Activated CD8-positive, alpha-beta T cell treated with anti-CD3 and anti-CD28 coated beads for 36 hours (primary cell): ENCODE measurements at regions not wholly inside any gene's neighbourhood (a gene's known extent, or its start where the extent isn't known, plus 50 kb on each side); places are given as distances from the start of the nearest gene placed in this dataset.

Experiments
- ATAC-seq: fragments of 200-7000 bp; cut with Tn5 transposase; one replicate; pipeline ENCODE4 v1.10.0; 2021; ENCODE audit warnings: mild to moderate bottlenecking, moderate library complexity
- CTCF ChIA-PET: fragments of 350-600 bp; sonication (Branson Sonifier 250); formaldehyde crosslinking; loops from one replicate; lab custom pipeline; 2021; ENCODE audit warnings: antibody characterized with exemption; lab: Charles Lee
- POLR2A ChIA-PET: fragments of 350-600 bp; sonication (Branson Sonifier 250); formaldehyde crosslinking; loops from one replicate; lab custom pipeline; 2021; ENCODE audit warnings: antibody characterized with exemption; lab: Charles Lee
- DNase-seq: peaks from one replicate; pipeline ENCODE4 v3.0.0-alpha.2; 2020
- H3K27ac Mint-ChIP-seq: one replicate; pipeline ENCODE4 v1.8.0; 2021; ENCODE audit warnings: mild to moderate bottlenecking, mixed read lengths
- H3K27me3 Mint-ChIP-seq: one replicate; pipeline ENCODE4 v1.8.0; 2021; ENCODE audit warnings: mixed read lengths
- H3K36me3 Mint-ChIP-seq: one replicate; pipeline ENCODE4 v1.8.0; 2021; ENCODE audit warnings: low read depth, mixed read lengths
- H3K4me1 Mint-ChIP-seq: one replicate; pipeline ENCODE4 v1.8.0; 2021; ENCODE audit warnings: low read depth, mixed read lengths
- H3K4me3 Mint-ChIP-seq: one replicate; pipeline ENCODE4 v1.8.0; 2021; ENCODE audit warnings: mild to moderate bottlenecking, moderate library complexity, mixed read lengths
- H3K9me3 Mint-ChIP-seq: one replicate; pipeline ENCODE4 v1.8.0; 2021; ENCODE audit warnings: mixed read lengths
- CTCF ChIP-seq: fragments of 200-600 bp; IDR thresholded peaks from one replicate; pipeline ENCODE4 v1.8.0; 2022; ENCODE audit warnings: antibody characterized with exemption, mild to moderate bottlenecking
- intact Hi-C: fragments of 100-400 bp; cut with micrococcal nuclease; formaldehyde crosslinking; loops from one replicate; pipeline ENCODE4 v1.10.0; 2022

GRCh38 chr20:6940876-6941275 is 173.4 kb downstream of the BMP2 start:
- intact Hi-C loops = no loop called here
- H3K4me3 Mint-ChIP-seq = no peak overlapping the region
- no peaks in the 10 kb centered on the region for H3K36me3 Mint-ChIP-seq
- ATAC-seq = no peak
- ChIA-PET CTCF (no interaction called here), POLR2A (no interaction called here)
- no peak overlapping the region for H3K27ac Mint-ChIP-seq
- H3K9me3 Mint-ChIP-seq = peaks cover 7% of the 10 kb centered on the region
- no peak for TF ChIP-seq CTCF
- DNase-seq = no peak
- H3K4me1 Mint-ChIP-seq = no peaks in the 10 kb centered on the region
- H3K27me3 Mint-ChIP-seq = no peaks in the 10 kb centered on the region

- DNase-seq (no peak), ATAC-seq (no peak)
- no peak for TF ChIP-seq CTCF
- H3K27ac Mint-ChIP-seq = no peak overlapping the region
- intact Hi-C loops = no loop called here
- H3K27me3 Mint-ChIP-seq = no peaks in the 10 kb centered on the region
- peaks cover 7% of the 10 kb centered on the region for H3K9me3 Mint-ChIP-seq
- CTCF ChIA-PET = no interaction called here
- no peak overlapping the region for H3K4me3 Mint-ChIP-seq
- POLR2A ChIA-PET = no interaction called here
- no peaks in the 10 kb centered on the region for H3K36me3 Mint-ChIP-seq
- H3K4me1 Mint-ChIP-seq = no peaks in the 10 kb centered on the region
These were observed 174.1 kb downstream of the BMP2 start for GRCh38 chr20:6941571-6941970.

- no peak overlapping the region for H3K4me3 Mint-ChIP-seq
- H3K4me1 Mint-ChIP-seq = no peaks in the 10 kb centered on the region
- ChIA-PET POLR2A (no interaction called here), CTCF (no interaction called here)
- ATAC-seq (no peak), DNase-seq (no peak)
- H3K27ac Mint-ChIP-seq = no peak overlapping the region
- intact Hi-C loops = no loop called here
- H3K27me3 Mint-ChIP-seq = no peaks in the 10 kb centered on the region
- no peaks in the 10 kb centered on the region for H3K36me3 Mint-ChIP-seq
- no peak for TF ChIP-seq CTCF
- H3K9me3 Mint-ChIP-seq = peaks cover 3% of the 10 kb centered on the region
These were observed 174.8 kb downstream of the BMP2 start for GRCh38 chr20:6942266-6942665.

GRCh38 chr20:6944292-6944691 is 176.8 kb downstream of the BMP2 start:
- Mint-ChIP-seq H3K27me3 (no peaks in the 10 kb centered on the region), H3K36me3 (no peaks in the 10 kb centered on the region), H3K4me3 (no peak overlapping the region), H3K27ac (no peak overlapping the region), H3K4me1 (no peaks in the 10 kb centered on the region), H3K9me3 (no peaks in the 10 kb centered on the region)
- no peak for ATAC-seq
- intact Hi-C loops = no loop called here
- no peak for DNase-seq
- no peak for TF ChIP-seq CTCF
- ChIA-PET CTCF (no interaction called here), POLR2A (no interaction called here)

GRCh38 chr20:6953611-6954010 is 186.1 kb downstream of the BMP2 start:
- Mint-ChIP-seq H3K27ac (no peak overlapping the region), H3K4me1 (no peaks in the 10 kb centered on the region), H3K27me3 (no peaks in the 10 kb centered on the region), H3K9me3 (peaks cover 12% of the 10 kb centered on the region), H3K4me3 (no peak overlapping the region), H3K36me3 (no peaks in the 10 kb centered on the region)
- no peak for TF ChIP-seq CTCF
- no peak for DNase-seq
- ChIA-PET POLR2A (no interaction called here), CTCF (no interaction called here)
- no peak for ATAC-seq
- intact Hi-C loops = no loop called here
